Fibroblast of skin of right quadriceps (primary cell): ENCODE measurements at regions not wholly inside any gene's neighbourhood (a gene's known extent, or its start where the extent isn't known, plus 50 kb on each side); places are given as distances from the start of the nearest gene placed in this dataset.

ENCODE experiments used
- DNase-seq: peaks from one replicate; pipeline ENCODE4 v3.0.0-alpha.2; 2013

- DNase-seq: no peak
Measured at GRCh38 chr4:45199736-45200135, 473.4 kb upstream of the GNPDA2 start.

- DNase-seq: no peak
Measured at GRCh38 chr4:45188501-45188900, 462.1 kb upstream of the GNPDA2 start.

- DNase-seq: no peak
Measured at GRCh38 chr4:45186249-45186648, 459.9 kb upstream of the GNPDA2 start.

- DNase-seq: no peak
Measured at GRCh38 chr4:45183905-45184304, 457.5 kb upstream of the GNPDA2 start.

GRCh38 chr4:45172636-45173035, 446.3 kb upstream of the GNPDA2 start:
- no peak for DNase-seq

- no peak for DNase-seq
Measured at GRCh38 chr4:45160951-45161350, 434.6 kb upstream of the GNPDA2 start.

- no peak for DNase-seq
Measured at GRCh38 chr4:45155081-45155777, 428.9 kb upstream of the GNPDA2 start.

- no peak for DNase-seq
Measured at GRCh38 chr4:45147866-45148265, 421.5 kb upstream of the GNPDA2 start.

GRCh38 chr4:45131020-45131419, 404.7 kb upstream of the GNPDA2 start:
- DNase-seq: no peak

GRCh38 chr4:45122406-45122805, 396.1 kb upstream of the GNPDA2 start:
- DNase-seq: no peak

- DNase-seq: no peak
Measured at GRCh38 chr4:45121426-45121975, 395.1 kb upstream of the GNPDA2 start.

- DNase-seq: no peak
Measured at GRCh38 chr4:45120163-45120562, 393.8 kb upstream of the GNPDA2 start.

- no peak for DNase-seq
Measured at GRCh38 chr4:45119376-45119775, 393.0 kb upstream of the GNPDA2 start.

- DNase-seq: no peak
Measured at GRCh38 chr4:45102716-45103115, 376.4 kb upstream of the GNPDA2 start.

- no peak for DNase-seq
Measured at GRCh38 chr4:45100956-45101818, 374.8 kb upstream of the GNPDA2 start.

- DNase-seq: no peak
Measured at GRCh38 chr4:45099471-45099870, 373.1 kb upstream of the GNPDA2 start.

- no peak for DNase-seq
Measured at GRCh38 chr4:45094684-45095083, 368.3 kb upstream of the GNPDA2 start.

- no peak for DNase-seq
Measured at GRCh38 chr4:45082101-45082500, 355.7 kb upstream of the GNPDA2 start.

- DNase-seq: no peak
Measured at GRCh38 chr4:45079616-45080015, 353.3 kb upstream of the GNPDA2 start.

- no peak for DNase-seq
Measured at GRCh38 chr4:45078201-45078600, 351.8 kb upstream of the GNPDA2 start.

- no peak for DNase-seq
Measured at GRCh38 chr4:45072981-45073380, 346.6 kb upstream of the GNPDA2 start.

GRCh38 chr4:45064741-45065140, 338.4 kb upstream of the GNPDA2 start:
- no peak for DNase-seq

- DNase-seq: no peak
Measured at GRCh38 chr4:45063696-45064095, 337.3 kb upstream of the GNPDA2 start.

GRCh38 chr4:45062935-45063545, 336.7 kb upstream of the GNPDA2 start:
- DNase-seq: no peak
